ENCODE measurements at regions not wholly inside any gene's neighbourhood (a gene's known extent, or its start where the extent isn't known, plus 50 kb on each side); places are given as distances from the start of the nearest gene placed in this dataset.

- no peak for TF ChIP-seq CTCF (IDR thresholded peaks at IDR 0.05)
- H3K27ac Mint-ChIP-seq (ENCODE audit: unreplicated experiment): no peak overlapping the region
- DNase-seq (ENCODE audit: low spot score): no peak
- H3K27me3 Mint-ChIP-seq (ENCODE audit: low read depth): no peaks in the 10 kb centered on the region
- no peaks in the 10 kb centered on the region for H3K4me1 Mint-ChIP-seq (ENCODE audit: low read depth)
- H3K4me3 Mint-ChIP-seq (ENCODE audit: unreplicated experiment): no peak overlapping the region
- H3K9me3 Mint-ChIP-seq (ENCODE audit: low read depth): peaks cover 33% of the 10 kb centered on the region
- no peaks in the 10 kb centered on the region for H3K36me3 Mint-ChIP-seq (ENCODE audit: low read depth)
These were observed 218.1 kb upstream of the KAZN start for GRCh38 chr1:14380408-14380807.

GRCh38 chr1:14390816-14391215 lies 207.7 kb upstream of the KAZN start:
- no peaks in the 10 kb centered on the region for H3K27me3 Mint-ChIP-seq (ENCODE audit: low read depth)
- no peak for TF ChIP-seq CTCF (IDR thresholded peaks at IDR 0.05)
- no peak overlapping the region for H3K4me3 Mint-ChIP-seq (ENCODE audit: unreplicated experiment)
- no peak for DNase-seq (ENCODE audit: low spot score)
- peaks cover 31% of the 10 kb centered on the region for H3K9me3 Mint-ChIP-seq (ENCODE audit: low read depth)
- no peak overlapping the region for H3K27ac Mint-ChIP-seq (ENCODE audit: unreplicated experiment)
- no peaks in the 10 kb centered on the region for H3K4me1 Mint-ChIP-seq (ENCODE audit: low read depth)
- no peaks in the 10 kb centered on the region for H3K36me3 Mint-ChIP-seq (ENCODE audit: low read depth)

GRCh38 chr1:14392161-14392858 lies 206.2 kb upstream of the KAZN start:
- peaks cover 27% of the 10 kb centered on the region for H3K9me3 Mint-ChIP-seq (ENCODE audit: low read depth)
- no peaks in the 10 kb centered on the region for H3K36me3 Mint-ChIP-seq (ENCODE audit: low read depth)
- no peak for TF ChIP-seq CTCF (IDR thresholded peaks at IDR 0.05)
- no peak overlapping the region for H3K27ac Mint-ChIP-seq (ENCODE audit: unreplicated experiment)
- no peak overlapping the region for H3K4me3 Mint-ChIP-seq (ENCODE audit: unreplicated experiment)
- DNase-seq (ENCODE audit: low spot score): no peak
- no peaks in the 10 kb centered on the region for H3K4me1 Mint-ChIP-seq (ENCODE audit: low read depth)
- no peaks in the 10 kb centered on the region for H3K27me3 Mint-ChIP-seq (ENCODE audit: low read depth)

- Mint-ChIP-seq H3K4me3 (ENCODE audit: unreplicated experiment) (no peak overlapping the region), H3K36me3 (ENCODE audit: low read depth) (no peaks in the 10 kb centered on the region), H3K27me3 (ENCODE audit: low read depth) (no peaks in the 10 kb centered on the region), H3K27ac (ENCODE audit: unreplicated experiment) (no peak overlapping the region), H3K4me1 (ENCODE audit: low read depth) (no peaks in the 10 kb centered on the region), H3K9me3 (ENCODE audit: low read depth) (peaks cover 27% of the 10 kb centered on the region)
- DNase-seq (ENCODE audit: low spot score): no peak
- no peak for TF ChIP-seq CTCF (IDR thresholded peaks at IDR 0.05)
These were observed 205.6 kb upstream of the KAZN start for GRCh38 chr1:14392859-14393365.

GRCh38 chr1:14396100-14396499 lies 202.4 kb upstream of the KAZN start:
- H3K27ac Mint-ChIP-seq (ENCODE audit: unreplicated experiment): no peak overlapping the region
- DNase-seq (ENCODE audit: low spot score): no peak

More at GRCh38 chr1:14396100-14396499, 202.4 kb upstream of the KAZN start:
- H3K4me3 Mint-ChIP-seq (ENCODE audit: unreplicated experiment): no peak overlapping the region
- no peaks in the 10 kb centered on the region for H3K4me1 Mint-ChIP-seq (ENCODE audit: low read depth)
- H3K36me3 Mint-ChIP-seq (ENCODE audit: low read depth): peaks cover 1% of the 10 kb centered on the region
- peaks cover 13% of the 10 kb centered on the region for H3K9me3 Mint-ChIP-seq (ENCODE audit: low read depth)
- no peak for TF ChIP-seq CTCF (IDR thresholded peaks at IDR 0.05)
- peaks cover 1% of the 10 kb centered on the region for H3K27me3 Mint-ChIP-seq (ENCODE audit: low read depth)

Measured in chondrocyte (in vitro differentiated cells).